Stimulated activated CD4-positive, alpha-beta T cell treated with anti-CD3 and anti-CD28 coated beads, Interleukin-1b, Interleukin-23, amount 100 ng/mL, for 1 hour (primary cell): ENCODE measurements at regions not wholly inside any gene's neighbourhood (a gene's known extent, or its start where the extent isn't known, plus 50 kb on each side); places are given as distances from the start of the nearest gene placed in this dataset.

Experiments
- DNase-seq, 2 donors: peaks; one replicate each; pipeline ENCODE4 v3.0.0-alpha.2; 2020; ENCODE audit warnings: low read depth in 2 of 2

DNA sequence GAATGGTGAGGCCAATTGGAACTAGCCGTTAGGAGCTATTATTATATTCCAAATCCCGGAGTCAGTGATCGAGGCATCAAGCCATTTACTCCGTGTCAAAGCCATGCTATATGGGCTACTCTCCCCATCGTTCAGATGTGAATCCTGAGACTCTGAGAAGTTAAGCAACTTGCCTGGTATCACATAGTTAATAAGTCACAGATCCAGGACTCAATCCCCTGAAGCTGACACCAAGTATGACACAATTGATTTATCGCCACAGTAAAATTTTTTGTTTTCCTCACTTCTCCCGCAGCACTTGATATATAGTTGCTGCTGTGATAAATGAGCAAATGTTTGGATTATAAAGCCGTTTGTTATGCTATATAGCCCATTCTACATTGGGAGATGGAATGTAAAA lies 50.8 kb upstream of the TSHZ2 start:
- DNase-seq = no peak

DNA sequence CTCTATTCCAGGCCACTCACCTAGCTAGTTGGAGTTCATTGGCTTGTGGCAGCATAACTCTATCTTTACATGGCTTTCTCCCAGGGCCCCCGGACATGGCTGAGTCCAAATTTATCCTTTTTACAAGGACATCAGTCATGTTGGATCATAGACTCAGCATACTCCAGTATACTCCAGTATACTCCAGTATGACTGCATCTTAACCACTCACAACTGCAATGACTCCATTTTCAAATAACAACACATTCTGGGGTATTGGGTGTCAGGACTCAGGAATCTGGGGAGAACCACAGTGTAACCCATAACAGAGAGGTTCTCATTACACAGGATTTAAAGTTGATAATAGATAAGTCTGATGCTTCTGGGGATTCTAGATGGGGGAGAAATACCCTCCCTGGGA lies 53.8 kb upstream of the TSHZ2 start:
- DNase-seq = no peak

- DNase-seq = no peak
Measured at GRCh38 chr20:52915564-52915963, 56.6 kb upstream of the TSHZ2 start.

DNA sequence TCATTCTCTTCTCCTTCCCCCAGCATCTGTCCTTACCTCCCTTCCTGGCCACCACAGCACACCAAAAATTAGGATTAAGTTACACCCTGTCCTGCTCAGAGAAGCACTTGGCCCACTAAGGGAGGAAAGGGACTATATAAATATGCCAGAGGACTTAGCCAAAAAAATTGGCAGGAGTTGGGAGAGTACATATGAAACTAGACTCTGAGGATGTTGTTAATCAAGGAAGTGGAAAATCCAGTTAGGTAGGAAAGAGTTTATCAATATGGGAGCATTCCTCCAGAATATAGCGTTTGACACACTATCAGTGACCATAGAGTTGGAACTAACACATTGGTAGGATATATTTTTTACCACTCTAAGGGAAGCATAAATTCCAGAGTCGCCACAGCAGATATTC lies 57.3 kb upstream of the TSHZ2 start:
- no peak for DNase-seq

GRCh38 chr20:52913650-52914387 lies 58.3 kb upstream of the TSHZ2 start:
- no peak for DNase-seq

DNA sequence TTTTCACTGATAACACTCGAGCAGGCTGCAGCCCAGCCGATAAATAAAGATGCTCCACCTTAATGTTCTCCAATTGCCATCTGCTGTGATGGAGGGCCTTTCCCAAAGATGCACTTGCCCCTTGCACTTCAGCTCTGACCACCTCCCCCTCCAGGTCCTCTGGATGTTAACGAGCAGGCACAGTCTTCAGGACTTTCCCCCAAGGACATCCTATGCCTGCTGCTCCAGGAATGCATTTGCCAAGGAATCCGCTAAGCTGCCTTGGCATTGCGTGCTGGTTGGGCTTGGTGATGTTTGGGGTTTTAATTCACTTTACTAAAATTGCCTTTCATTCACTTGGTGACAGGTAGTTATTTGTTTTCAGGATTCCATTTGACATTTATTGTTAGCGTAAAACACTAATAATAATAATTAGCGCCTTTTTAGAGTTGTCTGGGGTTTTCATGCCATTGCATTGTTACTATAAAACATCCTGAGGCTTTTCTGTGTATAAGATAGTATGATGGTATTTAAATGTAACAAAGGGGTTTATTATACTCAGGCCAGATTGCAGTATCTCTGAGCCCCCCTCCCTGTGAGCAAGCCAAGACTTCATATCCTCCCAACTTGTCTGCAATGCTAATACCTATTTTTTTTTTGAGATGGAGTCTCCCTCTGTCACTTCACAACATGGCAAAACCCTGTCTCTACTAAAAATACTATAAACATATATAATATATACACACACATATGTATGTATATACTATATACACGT lies 66.7 kb upstream of the TSHZ2 start:
- DNase-seq = no peak

DNA sequence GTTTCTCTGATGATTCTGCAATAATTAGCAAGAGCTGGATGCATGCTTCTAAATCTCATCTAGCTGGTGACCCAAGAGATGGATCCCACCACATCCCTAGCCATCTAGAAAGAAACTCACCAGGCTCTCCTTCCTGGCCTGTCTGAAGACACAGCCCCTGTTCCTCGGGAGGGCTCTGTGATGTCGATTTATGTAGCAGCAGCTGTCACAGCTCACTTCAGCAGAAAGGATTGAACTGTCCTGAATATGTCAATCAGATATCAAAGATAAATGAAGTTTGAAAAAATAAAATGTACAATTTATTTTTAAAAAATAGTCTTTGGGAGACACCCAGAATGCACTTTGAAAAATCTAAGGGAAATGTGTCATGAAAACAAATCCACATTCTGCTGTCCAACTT lies 67.3 kb upstream of the TSHZ2 start:
- no peak for DNase-seq

DNA sequence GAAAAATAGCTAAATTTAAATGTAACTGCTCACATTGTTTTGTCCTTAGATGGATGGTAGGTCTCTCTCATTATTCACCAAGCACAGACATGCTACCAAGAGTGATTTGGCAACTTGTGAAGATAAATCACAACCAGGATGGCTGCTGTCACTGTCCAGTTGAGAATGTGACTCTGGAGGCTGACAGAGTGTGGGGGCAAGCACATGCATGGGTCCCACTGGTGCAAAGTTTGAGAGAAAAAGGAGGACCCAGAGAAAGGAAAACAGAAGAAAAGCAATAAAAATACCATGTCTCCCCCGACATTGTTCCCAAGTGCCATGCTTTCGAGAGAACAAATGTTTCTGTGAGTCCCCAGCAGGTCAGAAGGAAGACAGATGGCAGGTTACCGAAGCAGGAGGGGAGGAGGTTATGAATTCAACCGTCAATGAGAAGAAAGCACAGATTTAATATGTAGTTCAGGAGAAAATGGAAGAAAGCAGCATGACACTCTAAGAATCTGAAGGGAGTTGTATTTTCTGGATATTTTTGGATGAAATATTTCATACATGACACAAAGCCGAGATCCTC lies 73.0 kb upstream of the TSHZ2 start:
- no peak for DNase-seq

- DNase-seq = no peak
Measured at GRCh38 chr20:52896348-52896747, 75.8 kb upstream of the TSHZ2 start.

DNA sequence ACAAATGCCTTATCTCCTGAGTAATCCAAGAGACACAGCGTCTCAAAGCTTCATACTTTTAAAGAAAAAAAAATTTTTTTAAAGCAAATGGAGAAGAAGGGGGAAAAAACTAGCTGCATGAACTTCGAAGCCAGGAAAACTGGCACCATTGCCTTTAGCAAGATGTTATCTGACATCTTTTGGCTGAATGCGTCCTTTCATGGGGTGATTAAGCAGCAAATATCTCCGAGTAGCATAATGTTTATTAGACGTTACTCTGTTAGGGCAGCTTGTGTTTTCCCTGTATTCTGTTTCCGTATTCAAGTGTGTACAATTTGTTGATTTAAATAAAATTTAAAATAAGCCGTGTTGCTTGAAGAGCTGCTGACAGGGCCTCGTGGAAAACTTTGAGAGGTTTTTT lies 76.5 kb upstream of the TSHZ2 start:
- no peak for DNase-seq

- no peak for DNase-seq
Measured at GRCh38 chr20:52895235-52895634, 76.9 kb upstream of the TSHZ2 start.

GRCh38 chr20:52893498-52893897 lies 78.7 kb upstream of the TSHZ2 start:
- DNase-seq = no peak

- no peak for DNase-seq
Measured at GRCh38 chr20:52892023-52892422, 80.1 kb upstream of the TSHZ2 start.

DNA sequence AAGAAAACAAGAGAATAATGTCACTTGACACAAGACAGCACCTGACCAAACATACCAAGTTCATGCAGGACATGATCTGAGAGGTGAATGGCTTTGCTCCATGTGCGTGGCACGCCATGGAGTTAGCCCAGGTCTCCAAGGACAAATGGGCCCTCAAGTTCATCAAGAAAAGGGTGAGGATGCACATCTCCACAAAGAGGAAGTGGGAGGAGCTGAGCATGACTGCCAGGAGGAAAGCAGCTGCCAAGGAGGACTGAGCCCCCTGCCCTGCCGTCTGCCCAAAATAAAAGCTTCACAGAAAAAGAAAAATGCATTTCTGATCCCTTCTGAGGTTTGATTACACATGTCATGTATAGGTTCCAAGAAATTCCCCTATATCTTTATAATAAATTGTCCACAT lies 82.0 kb upstream of the TSHZ2 start:
- DNase-seq = no peak

DNA sequence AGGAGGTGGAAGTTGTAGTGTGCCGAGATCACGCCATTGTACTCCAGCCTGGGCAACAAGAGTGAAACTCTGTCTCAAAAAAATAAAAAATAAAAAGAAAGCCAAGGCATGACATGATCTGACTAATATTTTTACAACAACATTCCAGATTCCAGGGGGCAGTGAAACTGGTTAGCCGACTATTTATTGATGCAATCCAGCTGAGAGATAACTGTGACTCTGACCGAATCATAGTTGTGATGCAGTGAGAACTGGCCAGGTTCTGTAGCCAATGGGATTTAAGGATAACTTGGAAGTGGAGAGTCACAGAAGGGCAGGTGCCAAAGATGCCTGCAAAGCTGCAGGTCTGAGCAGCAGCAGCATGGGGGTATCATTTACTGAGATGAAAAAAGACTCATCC lies 82.9 kb upstream of the TSHZ2 start:
- no peak for DNase-seq

DNA sequence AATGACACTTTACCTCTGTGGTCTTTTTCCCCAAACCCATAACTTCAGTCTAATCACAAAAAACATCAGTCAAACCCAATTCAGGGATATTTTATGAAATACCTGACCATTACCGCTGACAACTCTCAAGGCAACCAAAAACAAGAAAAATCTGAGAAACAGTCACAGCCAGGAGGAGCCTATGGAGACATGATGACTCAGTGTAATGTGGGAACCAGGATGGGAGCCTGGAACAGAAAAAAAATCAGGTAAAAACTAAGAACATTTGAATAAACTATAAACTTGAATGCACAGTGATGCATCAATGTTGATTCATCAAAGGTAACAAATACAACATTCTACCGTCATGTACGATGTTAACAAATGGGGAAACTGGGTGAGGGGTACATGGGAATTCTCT lies 84.1 kb upstream of the TSHZ2 start:
- no peak for DNase-seq

DNA sequence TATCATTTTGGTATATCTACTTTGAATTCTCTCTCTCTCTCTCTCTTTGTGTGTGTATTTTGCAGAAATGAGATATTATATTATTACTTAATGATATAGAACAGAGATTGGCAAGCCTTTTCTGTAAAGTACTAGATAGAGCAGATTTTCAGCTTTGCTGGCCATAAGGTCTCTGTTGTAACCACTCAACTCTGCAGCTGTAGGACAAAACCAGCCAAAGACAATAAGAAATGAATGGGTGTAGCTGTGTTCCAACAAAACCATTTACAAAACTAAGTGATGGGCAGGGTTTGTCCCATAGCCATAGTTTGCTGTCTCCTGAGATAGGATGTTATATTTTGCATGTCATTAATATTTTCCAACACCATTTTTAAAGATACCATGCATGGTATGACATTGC lies 91.2 kb upstream of the TSHZ2 start:
- DNase-seq = no peak

DNA sequence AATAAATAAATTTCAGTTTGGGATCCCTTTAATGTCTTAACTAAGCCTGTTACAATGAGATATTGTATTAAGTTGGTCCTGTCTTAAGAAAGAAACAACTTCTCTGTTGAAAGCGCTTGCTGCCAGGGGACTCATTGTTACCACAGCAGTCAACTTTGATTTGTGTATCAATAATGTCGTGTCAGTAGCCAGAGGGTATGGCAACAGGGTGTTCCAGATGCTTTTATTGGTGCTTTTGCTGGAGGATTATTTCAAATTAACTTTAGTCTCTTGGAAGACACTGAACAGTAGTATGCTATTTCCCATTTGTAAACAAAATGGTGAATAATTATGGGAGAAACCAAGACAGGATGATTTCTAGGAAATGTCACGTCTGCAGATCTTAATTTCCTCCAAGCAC lies 91.9 kb upstream of the TSHZ2 start:
- DNase-seq = no peak

DNA sequence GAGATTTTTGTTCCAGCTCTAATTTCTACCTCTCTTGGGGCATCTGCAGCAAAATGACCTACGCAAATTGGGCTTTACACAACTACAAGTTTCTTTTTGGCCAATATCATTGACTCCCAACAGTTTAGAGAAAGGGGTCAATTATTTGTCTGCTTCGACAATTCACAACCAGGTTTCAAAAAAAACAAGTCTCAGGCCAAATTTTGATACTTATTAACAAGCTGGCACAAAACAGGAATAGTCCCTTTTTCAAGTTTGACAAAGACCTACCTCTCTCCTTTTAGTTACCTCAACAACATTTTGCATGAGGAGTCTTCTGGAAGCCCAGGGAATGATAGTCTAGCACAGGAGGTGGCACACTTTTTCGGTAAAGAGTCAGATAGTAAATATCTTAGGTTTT lies 97.9 kb upstream of the TSHZ2 start:
- no peak for DNase-seq

DNA sequence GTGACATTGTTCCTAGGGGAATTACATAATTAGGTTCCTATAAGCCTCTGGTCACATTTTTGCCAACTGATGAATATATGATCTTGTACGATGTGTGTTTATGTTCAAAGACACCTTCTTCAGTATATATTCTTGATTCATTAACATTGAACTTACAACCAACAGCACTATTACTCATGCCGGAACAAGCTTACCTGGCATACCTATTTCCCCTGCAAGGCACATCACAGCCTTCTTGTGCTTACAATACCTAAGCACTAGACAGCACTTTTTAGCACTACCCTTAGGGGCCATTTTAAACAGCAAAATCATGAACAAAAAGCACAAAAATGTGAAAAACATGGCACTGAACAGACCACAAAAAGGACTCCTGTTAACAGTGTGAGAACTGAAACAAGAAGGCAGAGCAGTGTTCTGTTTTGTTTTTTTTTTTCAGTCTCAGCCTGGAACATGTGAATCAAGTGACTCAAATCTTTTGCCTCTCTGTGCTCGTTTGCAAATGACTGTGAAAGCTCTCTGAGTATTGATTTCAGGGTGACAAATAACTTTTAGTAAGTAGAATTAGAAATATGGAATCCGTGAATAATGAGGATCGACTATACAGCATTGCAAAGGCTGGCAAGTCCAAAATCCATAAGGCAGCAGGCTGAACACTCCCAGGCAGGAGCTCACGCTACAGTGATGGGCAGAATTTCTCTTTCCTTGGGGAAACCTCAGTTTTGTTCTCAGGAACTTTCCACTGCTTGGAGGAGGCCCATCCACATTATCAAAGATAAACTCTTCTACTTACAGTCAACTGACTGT lies 102.3 kb upstream of the TSHZ2 start:
- no peak for DNase-seq

DNA sequence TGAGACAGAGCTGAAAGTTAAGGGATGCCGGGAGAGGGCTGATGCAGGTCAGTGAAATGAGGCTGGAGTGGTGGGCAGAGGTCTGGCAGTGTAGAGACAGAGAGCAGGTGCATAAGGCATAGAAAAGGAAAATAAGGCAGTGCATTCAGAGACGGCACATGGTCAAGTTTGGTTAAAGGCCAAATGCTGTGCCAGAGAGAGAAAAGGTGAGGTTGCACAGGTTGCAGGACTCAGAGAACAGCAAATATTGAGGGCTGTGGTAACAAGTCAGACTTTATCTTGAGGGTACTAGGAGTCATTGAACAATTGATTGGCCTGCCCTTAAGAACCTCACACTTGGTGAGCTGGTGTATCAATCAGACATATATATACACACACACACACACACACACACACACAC lies 102.9 kb upstream of the TSHZ2 start:
- DNase-seq = no peak

DNA sequence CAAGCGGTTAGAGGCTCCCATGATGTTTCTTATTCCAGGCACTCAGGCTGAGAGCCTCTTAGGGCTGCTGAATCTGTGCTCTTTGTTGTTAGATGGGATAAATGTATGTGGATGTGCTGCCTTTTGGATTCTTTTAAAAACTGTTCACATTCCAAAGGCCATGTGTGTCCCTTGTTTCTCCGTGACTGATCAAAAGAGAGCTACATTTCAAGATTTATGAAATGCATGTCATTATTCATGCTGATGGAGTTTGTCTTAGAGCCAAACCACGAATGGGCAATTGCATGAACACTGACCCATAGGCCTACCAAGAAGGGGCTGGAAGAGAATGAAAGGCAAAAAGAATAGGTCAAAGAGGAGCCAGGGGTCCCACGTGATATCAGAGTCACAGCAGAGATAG lies 104.9 kb upstream of the TSHZ2 start:
- DNase-seq = no peak
